SK-N-SH treated with all-trans-retinoic acid at 6 μM for 48 hours (cell line): ENCODE measurements at regions not wholly inside any gene's neighbourhood (a gene's known extent, or its start where the extent isn't known, plus 50 kb on each side); places are given as distances from the start of the nearest gene placed in this dataset.

ENCODE experiments used
- ATAC-seq: fragments of 200-7000 bp; cut with Tn5 transposase; 3 replicates; pipeline ENCODE4 v1.9.1; 2020; ENCODE audit warnings: mild to moderate bottlenecking, moderate library complexity
- ARNTL ChIP-seq: fragments of 450-650 bp; formaldehyde crosslinking; IDR thresholded peaks from 2 replicates; pipeline ENCODE4 v1.5.0; 2020; ENCODE audit warnings: low read depth, mild to moderate bottlenecking, moderate library complexity, borderline replicate concordance
- CSDC2 ChIP-seq: fragments of 250-450 bp; sonication (Bioruptor Pico); IDR thresholded peaks from 2 replicates; pipeline ENCODE4 v1.5.0; 2020; ENCODE audit warnings: mild to moderate bottlenecking, moderate library complexity
- ESRRG ChIP-seq: fragments of 250-450 bp; sonication (Bioruptor Pico); IDR thresholded peaks from 2 replicates; pipeline ENCODE4 v1.6.1; 2021; ENCODE audit warnings: mild to moderate bottlenecking
- GLIS3 ChIP-seq: fragments of 250-450 bp; sonication (Bioruptor Pico); IDR thresholded peaks from 2 replicates; pipeline ENCODE4 v1.5.0; 2020; ENCODE audit warnings: mild to moderate bottlenecking, moderate library complexity
- OSR1 ChIP-seq: fragments of 250-450 bp; sonication (Bioruptor Pico); IDR thresholded peaks from 2 replicates; pipeline ENCODE4 v1.8.0; 2022; ENCODE audit warnings: moderate library complexity, mild to moderate bottlenecking, inconsistent platforms
- POU6F1 ChIP-seq: fragments of 250-450 bp; sonication (Bioruptor Pico); IDR thresholded peaks from 2 replicates; pipeline ENCODE4 v1.8.0; 2021; ENCODE audit warnings: low read depth, mild to moderate bottlenecking, moderate library complexity, borderline replicate concordance
- PPARA ChIP-seq: fragments of 250-450 bp; sonication (Bioruptor Pico); IDR thresholded peaks from 2 replicates; pipeline ENCODE4 v1.5.0; 2020; ENCODE audit warnings: mild to moderate bottlenecking, borderline replicate concordance
- RARB ChIP-seq: fragments of 250-450 bp; sonication (Bioruptor Pico); IDR thresholded peaks from 2 replicates; pipeline ENCODE4 v1.8.0; 2021; ENCODE audit warnings: mild to moderate bottlenecking, moderate library complexity
- TOX ChIP-seq: fragments of 250-450 bp; sonication (Bioruptor Pico); IDR thresholded peaks from 2 replicates; pipeline ENCODE4 v1.8.0; 2021; ENCODE audit warnings: mild to moderate bottlenecking, moderate library complexity, borderline replicate concordance
- TSHZ2 ChIP-seq: fragments of 250-450 bp; sonication (Bioruptor Pico); IDR thresholded peaks from 2 replicates; pipeline ENCODE4 v1.5.0; 2020; ENCODE audit warnings: mild to moderate bottlenecking, moderate library complexity
- ZC3H10 ChIP-seq: fragments of 250-450 bp; sonication (Bioruptor Pico); IDR thresholded peaks from 2 replicates; pipeline ENCODE4 v1.5.1; 2021; ENCODE audit warnings: mild to moderate bottlenecking, moderate library complexity
- ZFP3 ChIP-seq: fragments of 250-450 bp; sonication (Bioruptor Pico); IDR thresholded peaks from 2 replicates; pipeline ENCODE4 v1.5.0; 2020; ENCODE audit warnings: mild to moderate bottlenecking, moderate library complexity
- ZFP30 ChIP-seq: fragments of 450-650 bp; formaldehyde crosslinking; IDR thresholded peaks from 2 replicates; pipeline ENCODE4 v1.5.0; 2022; ENCODE audit warnings: mild to moderate bottlenecking, moderate library complexity
- ZNF565 ChIP-seq: fragments of 450-650 bp; formaldehyde crosslinking; conservative IDR thresholded peaks from 2 replicates; pipeline ENCODE4 v1.5.0; 2020; ENCODE audit warnings: low read depth, mild to moderate bottlenecking, moderate library complexity
- ZNF70 ChIP-seq: fragments of 450-650 bp; formaldehyde crosslinking; IDR thresholded peaks from 2 replicates; pipeline ENCODE4 v1.5.0; 2020; ENCODE audit warnings: mild to moderate bottlenecking, moderate library complexity
- TF ChIP-seq, protein P1 (sequence below): fragments of 250-450 bp; sonication (Bioruptor Pico); IDR thresholded peaks from 2 replicates; pipeline ENCODE4 v1.5.1; 2021; ENCODE audit warnings: mild to moderate bottlenecking, moderate library complexity
- TF ChIP-seq, protein P2 (sequence below): fragments of 250-450 bp; sonication (Bioruptor Pico); IDR thresholded peaks from 2 replicates; pipeline ENCODE4 v1.5.1; 2020; ENCODE audit warnings: low read depth, mild to moderate bottlenecking, moderate library complexity
- TF ChIP-seq, protein P3 (sequence below): fragments of 250-450 bp; sonication (Bioruptor Pico); IDR thresholded peaks from 2 replicates; pipeline ENCODE4 v1.8.0; 2020; ENCODE audit warnings: mild to moderate bottlenecking, moderate library complexity, borderline replicate concordance

GRCh38 chr15:46213551-46213950 lies 578.7 kb downstream of the SQOR start:
- ATAC-seq = no peak
- TF ChIP-seq, protein P1, sequence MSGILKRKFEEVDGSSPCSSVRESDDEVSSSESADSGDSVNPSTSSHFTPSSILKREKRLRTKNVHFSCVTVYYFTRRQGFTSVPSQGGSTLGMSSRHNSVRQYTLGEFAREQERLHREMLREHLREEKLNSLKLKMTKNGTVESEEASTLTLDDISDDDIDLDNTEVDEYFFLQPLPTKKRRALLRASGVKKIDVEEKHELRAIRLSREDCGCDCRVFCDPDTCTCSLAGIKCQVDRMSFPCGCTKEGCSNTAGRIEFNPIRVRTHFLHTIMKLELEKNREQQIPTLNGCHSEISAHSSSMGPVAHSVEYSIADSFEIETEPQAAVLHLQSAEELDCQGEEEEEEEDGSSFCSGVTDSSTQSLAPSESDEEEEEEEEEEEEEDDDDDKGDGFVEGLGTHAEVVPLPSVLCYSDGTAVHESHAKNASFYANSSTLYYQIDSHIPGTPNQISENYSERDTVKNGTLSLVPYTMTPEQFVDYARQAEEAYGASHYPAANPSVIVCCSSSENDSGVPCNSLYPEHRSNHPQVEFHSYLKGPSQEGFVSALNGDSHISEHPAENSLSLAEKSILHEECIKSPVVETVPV (CRISPR knock-in tag) = no peak
- TF ChIP-seq ZNF70 (no peak), POU6F1 (CRISPR knock-in tag) (no peak), RARB (CRISPR knock-in tag) (no peak), ZC3H10 (CRISPR knock-in tag) (no peak), TSHZ2 (CRISPR knock-in tag) (no peak), PPARA (CRISPR knock-in tag) (no peak), TOX (no peak), ZFP3 (no peak), CSDC2 (CRISPR knock-in tag) (no peak), ZFP30 (CRISPR knock-in tag) (no peak), ARNTL (no peak)
- TF ChIP-seq, protein P2, sequence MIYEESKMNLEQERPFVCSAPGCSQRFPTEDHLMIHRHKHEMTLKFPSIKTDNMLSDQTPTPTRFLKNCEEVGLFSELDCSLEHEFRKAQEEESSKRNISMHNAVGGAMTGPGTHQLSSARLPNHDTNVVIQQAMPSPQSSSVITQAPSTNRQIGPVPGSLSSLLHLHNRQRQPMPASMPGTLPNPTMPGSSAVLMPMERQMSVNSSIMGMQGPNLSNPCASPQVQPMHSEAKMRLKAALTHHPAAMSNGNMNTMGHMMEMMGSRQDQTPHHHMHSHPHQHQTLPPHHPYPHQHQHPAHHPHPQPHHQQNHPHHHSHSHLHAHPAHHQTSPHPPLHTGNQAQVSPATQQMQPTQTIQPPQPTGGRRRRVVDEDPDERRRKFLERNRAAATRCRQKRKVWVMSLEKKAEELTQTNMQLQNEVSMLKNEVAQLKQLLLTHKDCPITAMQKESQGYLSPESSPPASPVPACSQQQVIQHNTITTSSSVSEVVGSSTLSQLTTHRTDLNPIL (CRISPR knock-in tag) = no peak
- TF ChIP-seq, all 23 proteins: peak for 0

GRCh38 chr15:46222826-46223225 lies 588.0 kb downstream of the SQOR start:
- TF ChIP-seq ESRRG (no peak), GLIS3 (no peak), OSR1 (CRISPR knock-in tag) (no peak), TSHZ2 (CRISPR knock-in tag) (no peak), POU6F1 (CRISPR knock-in tag) (no peak), ZNF565 (CRISPR knock-in tag) (no peak), CSDC2 (CRISPR knock-in tag) (no peak), PPARA (CRISPR knock-in tag) (no peak)
- TF ChIP-seq, protein P3, sequence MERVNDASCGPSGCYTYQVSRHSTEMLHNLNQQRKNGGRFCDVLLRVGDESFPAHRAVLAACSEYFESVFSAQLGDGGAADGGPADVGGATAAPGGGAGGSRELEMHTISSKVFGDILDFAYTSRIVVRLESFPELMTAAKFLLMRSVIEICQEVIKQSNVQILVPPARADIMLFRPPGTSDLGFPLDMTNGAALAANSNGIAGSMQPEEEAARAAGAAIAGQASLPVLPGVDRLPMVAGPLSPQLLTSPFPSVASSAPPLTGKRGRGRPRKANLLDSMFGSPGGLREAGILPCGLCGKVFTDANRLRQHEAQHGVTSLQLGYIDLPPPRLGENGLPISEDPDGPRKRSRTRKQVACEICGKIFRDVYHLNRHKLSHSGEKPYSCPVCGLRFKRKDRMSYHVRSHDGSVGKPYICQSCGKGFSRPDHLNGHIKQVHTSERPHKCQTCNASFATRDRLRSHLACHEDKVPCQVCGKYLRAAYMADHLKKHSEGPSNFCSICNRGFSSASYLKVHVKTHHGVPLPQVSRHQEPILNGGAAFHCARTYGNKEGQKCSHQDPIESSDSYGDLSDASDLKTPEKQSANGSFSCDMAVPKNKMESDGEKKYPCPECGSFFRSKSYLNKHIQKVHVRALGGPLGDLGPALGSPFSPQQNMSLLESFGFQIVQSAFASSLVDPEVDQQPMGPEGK = no peak
- no peak for ATAC-seq
